Subcutaneous abdominal adipose tissue (tissue), 5 donors: ENCODE measurements at regions not wholly inside any gene's neighbourhood (a gene's known extent, or its start where the extent isn't known, plus 50 kb on each side); places are given as distances from the start of the nearest gene placed in this dataset.

Source experiments
- H3K27ac ChIP-seq: one replicate; pipeline ENCODE4 v1.7.0; 2013; ENCODE audit warnings: low read depth, mild to moderate bottlenecking, inconsistent platforms, low read length, moderate library complexity
- H3K27me3 ChIP-seq, 5 donors: one replicate each; pipeline ENCODE4 v1.7.0; 2013; ENCODE audit warnings: low read length in 5 of 5, inconsistent platforms in 1 of 5; ENCODE audit not compliant: control insufficient read depth in 5 of 5, insufficient read depth in 4 of 5
- H3K36me3 ChIP-seq, 5 donors: one replicate each; pipeline ENCODE4 v1.7.0; 2013; ENCODE audit warnings: low read length in 5 of 5; ENCODE audit not compliant: control insufficient read depth in 5 of 5, insufficient read depth in 5 of 5
- H3K4me1 ChIP-seq, 5 donors: one replicate each; pipeline ENCODE4 v1.7.0; 2013; ENCODE audit warnings: low read length in 5 of 5, mild to moderate bottlenecking in 3 of 5, moderate library complexity in 1 of 5; ENCODE audit not compliant: control insufficient read depth in 5 of 5, insufficient read depth in 5 of 5
- H3K4me3 ChIP-seq, 5 donors: one replicate each; pipeline ENCODE4 v1.7.0; 2013; ENCODE audit warnings: low read length in 5 of 5, low read depth in 1 of 5
- H3K9ac ChIP-seq, 5 donors: one replicate each; pipeline ENCODE4 v1.7.0; 2013; ENCODE audit warnings: low read length in 5 of 5, mild to moderate bottlenecking in 4 of 5, moderate library complexity in 3 of 5
- H3K9me3 ChIP-seq, 5 donors: one replicate each; pipeline ENCODE4 v1.7.0; 2013; ENCODE audit warnings: low read length in 5 of 5; ENCODE audit not compliant: control insufficient read depth in 5 of 5
- donor health status: healthy.
- donor health status: healthy.
- donor health status: healthy.
- donor health status: healthy.
- donor health status: healthy.

- no peaks in the 10 kb centered on the region for H3K36me3 ChIP-seq
- H3K27me3 ChIP-seq, result no peaks in the 10 kb centered on the region
- H3K9ac ChIP-seq, result no peak overlapping the region
- no peaks in the 10 kb centered on the region for H3K4me1 ChIP-seq
- no peaks in the 10 kb centered on the region for H3K9me3 ChIP-seq
- H3K4me3 ChIP-seq, result no peak overlapping the region
- H3K27ac ChIP-seq, result no peak overlapping the region
These were observed 2332.8 kb upstream of the C9orf72 start for GRCh38 chr9:29906065-29906464.

GRCh38 chr9:29928072-29928471, 2354.8 kb upstream of the C9orf72 start:
- Histone ChIP-seq H3K9ac (no peak overlapping the region), H3K4me3 (no peak overlapping the region), H3K27ac (no peak overlapping the region), H3K27me3 (no peaks in the 10 kb centered on the region), H3K36me3 (no peaks in the 10 kb centered on the region), H3K4me1 (no peaks in the 10 kb centered on the region), H3K9me3 (no peaks in the 10 kb centered on the region)

DNA sequence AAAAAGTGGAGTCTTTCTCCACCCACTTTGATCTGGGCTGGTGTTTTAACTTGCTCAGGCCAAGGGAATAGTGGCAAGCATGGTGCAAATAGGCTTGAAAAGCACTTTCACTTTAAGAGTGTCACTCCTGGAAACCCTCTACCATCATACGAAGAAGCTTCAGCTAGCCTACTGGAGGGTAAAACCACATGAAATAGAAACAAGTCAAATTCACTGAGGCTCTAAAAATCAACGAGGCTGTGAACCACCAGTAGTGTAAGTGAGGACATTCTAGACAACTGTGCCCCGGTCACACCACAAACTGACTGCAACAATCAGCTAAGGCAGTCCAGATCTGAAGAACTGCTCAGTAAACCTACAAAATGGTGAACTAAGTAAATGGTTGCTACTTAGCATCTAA, 2366.3 kb upstream of the C9orf72 start:
- no peak overlapping the region for H3K9ac ChIP-seq
- H3K4me1 ChIP-seq, result no peaks in the 10 kb centered on the region
- peaks cover 0 to 4% (median 2%) of the 10 kb centered on the region in 5 donors for H3K9me3 ChIP-seq
- H3K36me3 ChIP-seq, result no peaks in the 10 kb centered on the region
- no peak overlapping the region for H3K4me3 ChIP-seq
- no peak overlapping the region for H3K27ac ChIP-seq
- H3K27me3 ChIP-seq, result no peaks in the 10 kb centered on the region

DNA sequence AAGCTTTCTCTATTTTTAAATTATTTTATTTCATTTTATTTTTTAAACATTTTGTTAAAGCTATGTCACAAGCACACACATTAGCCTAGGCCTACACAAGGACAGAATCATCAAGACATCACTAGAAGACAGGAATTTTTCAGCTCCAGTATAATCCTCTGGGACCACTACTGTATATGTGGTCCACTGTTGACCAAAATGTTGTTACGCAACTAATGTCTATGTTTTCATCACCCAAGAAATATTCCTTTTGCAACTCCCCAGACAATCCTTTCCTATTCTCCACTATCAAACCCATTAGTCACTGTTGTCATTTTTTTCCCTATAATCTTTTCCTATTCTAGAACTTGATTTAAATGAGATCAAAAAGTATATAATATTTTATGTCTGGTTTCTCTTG, 2371.7 kb upstream of the C9orf72 start:
- Histone ChIP-seq H3K4me1 (no peaks in the 10 kb centered on the region), H3K36me3 (no peaks in the 10 kb centered on the region), H3K4me3 (no peak overlapping the region), H3K9ac (no peak overlapping the region), H3K9me3 (no peaks in the 10 kb centered on the region), H3K27me3 (no peaks in the 10 kb centered on the region), H3K27ac (no peak overlapping the region)

- H3K27me3 ChIP-seq, result no peaks in the 10 kb centered on the region
- no peaks in the 10 kb centered on the region for H3K4me1 ChIP-seq
- no peak overlapping the region for H3K4me3 ChIP-seq
- H3K36me3 ChIP-seq, result no peaks in the 10 kb centered on the region
- no peak overlapping the region for H3K9ac ChIP-seq
- H3K9me3 ChIP-seq, result no peaks in the 10 kb centered on the region
- no peak overlapping the region for H3K27ac ChIP-seq
These were observed 2385.2 kb upstream of the C9orf72 start for GRCh38 chr9:29958469-29958868.

- Histone ChIP-seq H3K4me3 (no peak overlapping the region), H3K27me3 (peaks cover 0 to 3% (median 0%) of the 10 kb centered on the region in 5 donors), H3K9me3 (peaks cover 0 to 3% (median 0%) of the 10 kb centered on the region in 5 donors), H3K36me3 (no peaks in the 10 kb centered on the region), H3K4me1 (no peaks in the 10 kb centered on the region), H3K27ac (no peak overlapping the region), H3K9ac (no peak overlapping the region)
These were observed 2392.6 kb upstream of the C9orf72 start for GRCh38 chr9:29965834-29966233.

- Histone ChIP-seq H3K4me1 (no peaks in the 10 kb centered on the region), H3K27me3 (peaks cover 0 to 3% (median 0%) of the 10 kb centered on the region in 5 donors), H3K36me3 (no peaks in the 10 kb centered on the region), H3K27ac (no peak overlapping the region), H3K9ac (no peak overlapping the region), H3K4me3 (no peak overlapping the region), H3K9me3 (peaks cover 0 to 3% (median 0%) of the 10 kb centered on the region in 5 donors)
These were observed 2393.0 kb upstream of the C9orf72 start for GRCh38 chr9:29966247-29966646.

DNA sequence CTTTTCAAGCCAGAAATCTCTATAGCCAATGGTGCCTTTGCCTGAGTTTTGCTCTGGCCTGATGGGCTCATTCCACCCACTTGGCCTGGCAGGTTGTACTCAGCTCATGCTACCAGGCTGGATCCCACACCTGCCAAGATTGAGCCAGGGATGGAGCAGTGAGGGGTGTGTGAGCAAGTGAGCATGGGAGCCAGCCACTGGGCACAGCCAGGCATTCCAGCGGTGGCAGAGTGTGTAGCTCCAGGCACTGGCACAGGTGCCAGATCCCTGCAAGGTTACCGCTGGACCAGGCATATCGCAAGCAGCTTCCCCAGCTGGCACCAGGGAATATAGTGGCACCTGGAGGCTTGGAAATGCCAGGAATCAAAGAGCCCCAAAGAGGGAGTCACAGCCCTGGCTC, 2395.6 kb upstream of the C9orf72 start:
- H3K4me3 ChIP-seq, result no peak overlapping the region
- no peaks in the 10 kb centered on the region for H3K36me3 ChIP-seq
- H3K27ac ChIP-seq, result no peak overlapping the region
- H3K9me3 ChIP-seq, result peaks cover 0 to 3% (median 0%) of the 10 kb centered on the region in 5 donors
- H3K27me3 ChIP-seq, result peaks cover 0 to 3% (median 0%) of the 10 kb centered on the region in 5 donors
- no peaks in the 10 kb centered on the region for H3K4me1 ChIP-seq
- no peak overlapping the region for H3K9ac ChIP-seq

DNA sequence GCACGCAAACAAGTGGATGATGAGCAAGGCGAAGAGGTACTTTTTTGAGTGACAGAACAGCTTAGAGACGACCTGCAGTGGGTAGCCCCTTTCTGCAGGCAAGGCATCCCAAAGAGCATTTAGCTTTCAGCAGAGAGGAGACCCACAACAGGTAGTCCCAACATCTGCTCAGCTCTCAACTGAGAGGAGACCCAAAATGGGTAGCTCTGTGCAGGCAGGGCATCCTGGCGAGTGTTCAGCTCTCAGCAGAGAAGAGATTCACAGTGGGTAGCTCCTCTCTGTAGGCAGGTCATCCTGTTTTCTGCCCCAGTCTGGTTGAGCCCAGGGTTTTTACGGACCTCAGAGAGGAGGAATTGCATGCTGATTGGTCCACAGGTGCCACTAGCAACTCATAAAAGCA, 2396.1 kb upstream of the C9orf72 start:
- Histone ChIP-seq H3K9ac (no peak overlapping the region), H3K4me1 (no peaks in the 10 kb centered on the region), H3K9me3 (peaks cover 0 to 3% (median 0%) of the 10 kb centered on the region in 5 donors), H3K36me3 (no peaks in the 10 kb centered on the region), H3K27ac (no peak overlapping the region), H3K4me3 (no peak overlapping the region), H3K27me3 (peaks cover 0 to 3% (median 0%) of the 10 kb centered on the region in 5 donors)

DNA sequence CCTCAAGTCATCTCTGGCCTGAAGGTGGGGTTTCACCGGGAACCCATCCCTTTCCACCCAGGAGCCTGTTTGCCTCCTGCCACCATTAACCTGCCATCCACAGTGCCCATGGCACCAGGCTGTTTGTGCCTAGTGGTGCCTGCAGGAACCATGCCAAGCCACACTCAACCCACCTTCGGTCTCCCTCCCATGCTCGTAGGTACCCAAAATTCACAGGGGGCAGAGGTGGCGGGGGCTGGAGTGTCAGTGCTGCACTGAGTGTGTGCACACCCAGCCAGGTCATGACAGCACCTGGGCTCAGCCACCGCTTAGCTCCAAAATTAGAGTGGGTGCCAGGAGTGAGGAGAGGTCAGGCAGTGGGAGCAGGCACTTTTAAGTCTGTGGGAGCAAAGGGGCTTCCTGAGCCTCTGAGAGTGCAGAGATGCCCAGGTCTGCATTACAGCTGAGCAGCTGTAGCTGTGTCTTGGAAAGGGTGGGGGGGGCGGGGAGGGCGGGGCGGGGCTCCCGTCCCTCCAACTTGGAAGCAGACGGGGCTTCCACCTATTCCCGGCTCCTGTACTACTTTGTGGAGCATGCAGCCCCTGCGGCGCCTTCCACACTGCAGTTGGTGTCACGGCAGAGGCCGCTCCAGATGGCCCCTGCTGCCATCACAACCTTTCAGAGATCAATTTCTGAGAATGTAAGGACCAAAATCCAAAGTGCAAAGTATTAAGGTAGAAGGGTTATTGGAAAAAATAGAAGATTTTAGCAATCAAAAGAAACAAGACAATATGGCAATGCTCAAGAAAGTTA, 2396.8 kb upstream of the C9orf72 start:
- no peak overlapping the region for H3K27ac ChIP-seq
- no peak overlapping the region for H3K9ac ChIP-seq
- no peaks in the 10 kb centered on the region for H3K36me3 ChIP-seq
- H3K9me3 ChIP-seq, result peaks cover 0 to 3% (median 0%) of the 10 kb centered on the region in 5 donors
- H3K27me3 ChIP-seq, result peaks cover 0 to 3% (median 0%) of the 10 kb centered on the region in 5 donors
- H3K4me1 ChIP-seq, result no peaks in the 10 kb centered on the region
- no peak overlapping the region for H3K4me3 ChIP-seq
